IMR-90 (cell line): ENCODE measurements at regions not wholly inside any gene's neighbourhood (a gene's known extent, or its start where the extent isn't known, plus 50 kb on each side); places are given as distances from the start of the nearest gene placed in this dataset.

Experiments
- ATAC-seq: fragments of 200-7000 bp; cut with Tn5 transposase; 2 replicates; pipeline ENCODE4 v1.9.1; 2020; ENCODE audit warnings: low read depth, mild to moderate bottlenecking, moderate library complexity
- BruUV-seq: library from RNA; stranded (reverse); fragments of 400-500 nt; replicated peaks from 2 replicates; lab custom pipeline; 2021; lab: Mats Ljungman, UMichigan
- CTCF ChIA-PET: fragments of 300-600 bp; formaldehyde crosslinking; extraction: SDS; loops from one replicate; lab custom pipeline; 2021; ENCODE audit warnings: antibody characterized with exemption; lab: Yijun Ruan, JAX
- POLR2A ChIA-PET: fragments of 300-600 bp; sonication (Branson Sonifier 250); formaldehyde crosslinking; loops from one replicate; lab custom pipeline; 2022; ENCODE audit warnings: antibody characterized with exemption; ENCODE audit not compliant: unreplicated experiment; lab: Charles Lee
- DNase-seq: peaks from one replicate; pipeline ENCODE4 v3.0.0; 2013
- H2AFZ ChIP-seq: replicated peaks from 2 replicates; pipeline ENCODE3; 2013; ENCODE audit warnings: low read length, mild to moderate bottlenecking; ENCODE audit not compliant: poor library complexity
- H2AK5ac ChIP-seq: 2 replicates; pipeline ENCODE4 v1.6.1; 2013; ENCODE audit warnings: low read depth, low read length, inconsistent platforms
- H2AK9ac ChIP-seq: replicated peaks from 2 replicates; pipeline ENCODE3; 2013; ENCODE audit warnings: mild to moderate bottlenecking, low read depth, low read length, moderate library complexity; ENCODE audit not compliant: poor library complexity
- H2BK120ac ChIP-seq: 2 replicates; pipeline ENCODE4 v1.6.1; 2013; ENCODE audit warnings: low read depth, low read length, inconsistent platforms
- H2BK15ac ChIP-seq: 3 replicates; pipeline ENCODE4 v1.6.1; 2013; ENCODE audit warnings: low read depth, low read length, inconsistent platforms
- H2BK20ac ChIP-seq: 2 replicates; pipeline ENCODE4 v1.6.1; 2013; ENCODE audit warnings: low read depth, mild to moderate bottlenecking, inconsistent platforms, low read length, moderate library complexity
- H2BK5ac ChIP-seq: 2 replicates; pipeline ENCODE4 v1.6.1; 2013; ENCODE audit warnings: mild to moderate bottlenecking, low read depth, low read length, inconsistent platforms; ENCODE audit not compliant: poor library complexity, severe bottlenecking
- H3K14ac ChIP-seq: replicated peaks from 2 replicates; pipeline ENCODE4 v1.6.1; 2013; ENCODE audit warnings: low read depth, low read length, inconsistent platforms
- H3K18ac ChIP-seq: 2 replicates; pipeline ENCODE4 v1.6.1; 2013; ENCODE audit warnings: low read depth, low read length, control low read depth
- H3K23ac ChIP-seq: 2 replicates; pipeline ENCODE4 v1.6.1; 2013; ENCODE audit warnings: low read depth, low read length, inconsistent platforms
- H3K27ac ChIP-seq: 2 replicates; pipeline ENCODE4 v1.5.1; 2013; ENCODE audit warnings: mild to moderate bottlenecking, control low read depth, low read length; ENCODE audit not compliant: insufficient read depth
- H3K27me3 ChIP-seq: 2 replicates; pipeline ENCODE4 v1.6.1; 2013; ENCODE audit warnings: low read length; ENCODE audit not compliant: control insufficient read depth, insufficient read depth
- H3K36me3 ChIP-seq: 2 replicates; pipeline ENCODE4 v1.6.1; 2013; ENCODE audit warnings: low read length, mixed read lengths; ENCODE audit not compliant: control insufficient read depth, insufficient read depth
- H3K4ac ChIP-seq: 2 replicates; pipeline ENCODE4 v1.6.1; 2013; ENCODE audit warnings: low read depth, low read length, inconsistent platforms
- H3K4me1 ChIP-seq: 2 replicates; pipeline ENCODE4 v1.6.1; 2013; ENCODE audit warnings: low read length, mixed read lengths; ENCODE audit not compliant: control insufficient read depth, insufficient read depth
- H3K4me2 ChIP-seq: 2 replicates; pipeline ENCODE4 v1.6.1; 2013; ENCODE audit warnings: low read depth, mild to moderate bottlenecking, control low read depth, low read length, moderate library complexity
- H3K4me3 ChIP-seq: 2 replicates; pipeline ENCODE4 v1.5.1; 2013; ENCODE audit warnings: low read depth, mild to moderate bottlenecking, control low read depth, low read length, moderate library complexity; ENCODE audit not compliant: insufficient read depth
- H3K56ac ChIP-seq: 2 replicates; pipeline ENCODE4 v1.6.1; 2013; ENCODE audit warnings: low read length, inconsistent platforms; ENCODE audit not compliant: insufficient read depth; ENCODE audit errors: extremely low read depth
- H3K79me1 ChIP-seq, 2 experiments: 2 replicates each; pipeline ENCODE4 v1.6.1; 2013; ENCODE audit warnings: low read length in 2 of 2, inconsistent platforms in 1 of 2, low read depth in 1 of 2
- H3K9ac ChIP-seq: 2 replicates; pipeline ENCODE4 v1.6.1; 2013; ENCODE audit warnings: low read depth, low read length, control low read depth
- H3K9me1 ChIP-seq: 2 replicates; pipeline ENCODE4 v1.6.1; 2013; ENCODE audit warnings: low read length, inconsistent platforms; ENCODE audit not compliant: insufficient read depth
- H3K9me3 ChIP-seq: 2 replicates; pipeline ENCODE4 v1.6.1; 2013; ENCODE audit warnings: low read length; ENCODE audit not compliant: control insufficient read depth, insufficient read depth
- H4K20me1 ChIP-seq: 2 replicates; pipeline ENCODE4 v1.6.1; 2013; ENCODE audit warnings: low read length, inconsistent platforms; ENCODE audit not compliant: insufficient read depth
- H4K5ac ChIP-seq: 2 replicates; pipeline ENCODE4 v1.6.1; 2013; ENCODE audit warnings: mild to moderate bottlenecking, low read depth, low read length, control low read depth
- H4K8ac ChIP-seq, 2 experiments: 2 replicates each; pipeline ENCODE4 v1.6.1; 2013; ENCODE audit warnings: low read depth in 2 of 2, low read length in 2 of 2, control low read depth in 1 of 2, inconsistent platforms in 1 of 2
- H4K91ac ChIP-seq: 2 replicates; pipeline ENCODE4 v1.6.1; 2013; ENCODE audit warnings: low read depth, low read length, inconsistent platforms; ENCODE audit not compliant: insufficient read depth
- BHLHE40 ChIP-seq: fragments of 150-350 bp; IDR thresholded peaks from 2 replicates; pipeline ENCODE4 v1.6.1; 2016; ENCODE audit warnings: mild to moderate bottlenecking, low read depth, low read length
- CEBPB ChIP-seq: IDR thresholded peaks from 2 replicates; pipeline ENCODE4 v1.6.1; 2012; ENCODE audit warnings: low read depth, low read length, improper control_type of control experiment
- FOS ChIP-seq: fragments of 150-350 bp; IDR thresholded peaks from 2 replicates; pipeline ENCODE4 v1.6.1; 2016; ENCODE audit warnings: low read depth, low read length
- MAFK ChIP-seq: IDR thresholded peaks from 2 replicates; pipeline ENCODE4 v1.6.1; 2012; ENCODE audit warnings: low read depth, low read length, improper control_type of control experiment
- MAZ ChIP-seq: IDR thresholded peaks from 2 replicates; pipeline ENCODE4 v1.6.1; 2012; ENCODE audit warnings: low read depth, mild to moderate bottlenecking, low read length, improper control_type of control experiment, moderate library complexity, borderline replicate concordance
- MXI1 ChIP-seq: IDR thresholded peaks from 2 replicates; pipeline ENCODE4 v1.6.1; 2012; ENCODE audit warnings: low read depth, mild to moderate bottlenecking, low read length, moderate library complexity, borderline replicate concordance
- RAD21 ChIP-seq: IDR thresholded peaks from 2 replicates; pipeline ENCODE4 v1.6.1; 2012; ENCODE audit warnings: low read length, improper control_type of control experiment
- SMC3 ChIP-seq: fragments of 150-350 bp; IDR thresholded peaks from 2 replicates; pipeline ENCODE4 v1.6.1; 2016; ENCODE audit warnings: low read depth, mild to moderate bottlenecking, antibody characterized with exemption, low read length, moderate library complexity
- USF2 ChIP-seq: fragments of 150-350 bp; IDR thresholded peaks from 2 replicates; pipeline ENCODE4 v1.6.1; 2017; ENCODE audit warnings: mild to moderate bottlenecking, antibody characterized with exemption, low read length, low read depth
- WGBS, 2 experiments: methylation state at CpG; one replicate each; pipeline versions ENCODE4 v1.1.5 to v1.1.7; 2013; ENCODE audit warnings: missing lambda C conversion rate in 2 of 2; ENCODE audit not compliant: insufficient read length in 1 of 2; ENCODE audit errors: extremely low coverage in 2 of 2; 5-methylcytosine and 5-hydroxymethylcytosine counted together
- dilution Hi-C: fragments of 300-500 bp; cut with HindIII; formaldehyde crosslinking; loops from one replicate; pipeline ENCODE4 v1.14.3; 2018; ENCODE audit warnings: low sequenced_read_pairs; ENCODE audit not compliant: unreplicated experiment
- in situ Hi-C: fragments of 300-500 bp; cut with MboI; formaldehyde crosslinking; loops from 3 replicates; pipeline ENCODE4 v1.14.3; 2019; ENCODE audit warnings: low sequenced_read_pairs, inconsistent platforms, mixed read lengths
- intact Hi-C: fragments of 100-400 bp; cut with micrococcal nuclease; formaldehyde crosslinking; loops from 2 replicates; pipeline ENCODE4 v1.10.0; 2022

GRCh38 chr9:79470954-79471353 is 100.8 kb upstream of the TLE4 start:
- intact Hi-C loops (no loop called here), dilution Hi-C loops (no loop called here), in situ Hi-C loops (no loop called here)
- Histone ChIP-seq H4K91ac (no peak overlapping the region), H2BK5ac (no peak overlapping the region), H2BK20ac (no peak overlapping the region), H4K8ac (no peak overlapping the region), H2BK120ac (no peak overlapping the region), H3K56ac (no peak overlapping the region), H2AK5ac (no peak overlapping the region), H3K79me1 (no peaks in the 10 kb centered on the region), H2BK15ac (no peak overlapping the region), H3K18ac (no peak overlapping the region), H3K36me3 (no peaks in the 10 kb centered on the region), H3K9ac (no peak overlapping the region), H3K27ac (no peak overlapping the region), H3K4ac (no peak overlapping the region), H3K14ac (no peak overlapping the region), H4K20me1 (no peaks in the 10 kb centered on the region), H3K9me1 (no peaks in the 10 kb centered on the region), H3K23ac (no peak overlapping the region), H2AK9ac (no peak overlapping the region), H4K5ac (no peak overlapping the region), H2AFZ (no peak overlapping the region), H3K4me2 (no peak overlapping the region), H3K4me3 (no peak overlapping the region), H3K9me3 (no peaks in the 10 kb centered on the region), H3K4me1 (no peaks in the 10 kb centered on the region), H3K27me3 (no peaks in the 10 kb centered on the region)
- no peak for DNase-seq
- no CpG with 5 or more reads among the region's 2 CpGs for WGBS, 2 experiments
- no TSS peak for BruUV-seq
- ATAC-seq: no peak
- CTCF ChIA-PET: interaction anchor here (0.6 to 1.5 kb wide), 3 partner anchors 10 to 280 kb away, joined by 3 to 4 read pairs (median 3); no protein-coding TSS in a partner anchor
- POLR2A ChIA-PET: no interaction called here
- TF ChIP-seq USF2 (no peak), MAFK (no peak), CEBPB (no peak), SMC3 (no peak), MXI1 (no peak), RAD21 (no peak), FOS (no peak), MAZ (no peak), BHLHE40 (no peak)
